ENCODE measurements at regions not wholly inside any gene's neighbourhood (a gene's known extent, or its start where the extent isn't known, plus 50 kb on each side); places are given as distances from the start of the nearest gene placed in this dataset.

DNA sequence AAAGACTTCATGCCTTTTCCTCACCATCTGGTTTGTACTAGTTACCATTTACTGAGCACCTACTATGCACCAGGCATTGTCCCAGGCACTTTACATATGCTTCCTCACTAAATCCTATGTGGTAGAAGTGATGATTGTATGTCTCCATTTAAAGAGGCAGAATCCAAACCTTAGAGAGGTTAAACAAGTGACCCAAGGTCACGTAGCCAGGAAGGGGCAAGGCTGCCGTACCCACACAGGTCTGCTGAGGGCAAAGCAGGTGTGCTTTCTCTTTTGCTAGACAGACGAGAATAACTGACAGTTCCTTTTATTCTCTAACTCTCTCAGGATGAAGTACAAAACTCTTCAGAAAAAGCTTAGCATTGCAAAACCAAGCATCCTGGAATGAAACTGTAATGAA, 235.2 kb upstream of the SRRM4 start:
- H3K79me2 ChIP-seq (ENCODE audit: control insufficient read depth, insufficient read depth, low read length, poor library complexity): no peaks in the 10 kb centered on the region
- H3K27me3 ChIP-seq (ENCODE audit: insufficient read depth, low read length): no peaks in the 10 kb centered on the region
- no peak overlapping the region for H3K18ac ChIP-seq (ENCODE audit: low read length)
- no peak overlapping the region for H2BK120ac ChIP-seq (ENCODE audit: insufficient read depth, low read length, poor library complexity)
- no peak overlapping the region for H3K4me2 ChIP-seq (ENCODE audit: low read length)
- H2AK5ac ChIP-seq (ENCODE audit: low read length): no peak overlapping the region
- H3K9ac ChIP-seq (ENCODE audit: low read length): no peak overlapping the region
- H3K27ac ChIP-seq (ENCODE audit: low read depth, low read length): no peak overlapping the region
- H3K79me1 ChIP-seq (ENCODE audit: low read length): no peaks in the 10 kb centered on the region
- no peak overlapping the region for H3K14ac ChIP-seq (ENCODE audit: low read length)
- no peak overlapping the region for H2BK5ac ChIP-seq (ENCODE audit: low read depth, low read length, poor library complexity)
- H3K4me1 ChIP-seq (ENCODE audit: control insufficient read depth in 1 of 2, insufficient read depth in 2 of 2, low read length in 2 of 2): no peaks in the 10 kb centered on the region
- H3K36me3 ChIP-seq (ENCODE audit: control insufficient read depth in 1 of 2, insufficient read depth in 2 of 2, low read length in 2 of 2): no peaks in the 10 kb centered on the region
- no peak overlapping the region for H3K4ac ChIP-seq (ENCODE audit: low read depth, low read length)
- no peak overlapping the region for H3K23ac ChIP-seq (ENCODE audit: low read length)
- H3K9me3 ChIP-seq (ENCODE audit: insufficient read depth, low read depth, low read length): no peaks in the 10 kb centered on the region
- H2AFZ ChIP-seq (ENCODE audit: insufficient read depth, low read length, poor library complexity): no peak overlapping the region
- H4K8ac ChIP-seq (ENCODE audit: low read depth, low read length): no peak overlapping the region
- WGBS (ENCODE audit: extremely low coverage, insufficient coverage, insufficient read length): no CpG with 5 or more reads among the region's 3 CpGs
- no peak overlapping the region for H2BK12ac ChIP-seq (ENCODE audit: low read length)
- H4K12ac ChIP-seq (ENCODE audit: low read depth, low read length): no peak overlapping the region
- no peak for DNase-seq
- no peak overlapping the region for H3K4me3 ChIP-seq (ENCODE audit: low read depth, low read length)
- H4K91ac ChIP-seq (ENCODE audit: low read depth, low read length): no peak overlapping the region

DNA sequence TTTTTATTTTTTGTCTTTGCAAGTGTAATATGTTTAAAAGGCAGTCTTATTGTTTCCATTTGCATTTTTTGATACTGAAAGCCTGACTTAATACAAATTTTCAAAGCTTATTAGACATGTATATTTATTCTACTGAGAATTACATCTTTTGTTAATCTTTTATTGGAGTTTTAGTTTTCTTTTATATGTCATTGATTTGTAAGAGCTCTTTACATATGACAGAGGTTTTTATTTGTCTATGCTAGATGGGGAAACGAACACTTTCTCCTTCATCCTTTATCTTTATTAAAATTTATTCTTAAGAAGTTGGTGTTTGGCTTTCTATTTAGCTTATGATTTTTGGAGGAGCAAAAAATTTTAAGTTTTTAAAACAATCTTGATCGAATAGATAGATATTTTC, 234.4 kb upstream of the SRRM4 start:
- H3K4me2 ChIP-seq (ENCODE audit: low read length): no peak overlapping the region
- no peak overlapping the region for H3K4ac ChIP-seq (ENCODE audit: low read depth, low read length)
- H3K27ac ChIP-seq (ENCODE audit: low read depth, low read length): no peak overlapping the region
- H3K18ac ChIP-seq (ENCODE audit: low read length): no peak overlapping the region
- no peaks in the 10 kb centered on the region for H3K27me3 ChIP-seq (ENCODE audit: insufficient read depth, low read length)
- WGBS (ENCODE audit: extremely low coverage, insufficient coverage, insufficient read length): no CpG with 5 or more reads among the region's 2 CpGs
- no peak overlapping the region for H4K8ac ChIP-seq (ENCODE audit: low read depth, low read length)
- H3K23ac ChIP-seq (ENCODE audit: low read length): no peak overlapping the region
- no peaks in the 10 kb centered on the region for H3K9me3 ChIP-seq (ENCODE audit: insufficient read depth, low read depth, low read length)
- no peak overlapping the region for H2AFZ ChIP-seq (ENCODE audit: insufficient read depth, low read length, poor library complexity)
- no peak overlapping the region for H2BK5ac ChIP-seq (ENCODE audit: low read depth, low read length, poor library complexity)
- DNase-seq: no peak
- no peak overlapping the region for H4K91ac ChIP-seq (ENCODE audit: low read depth, low read length)
- H2AK5ac ChIP-seq (ENCODE audit: low read length): no peak overlapping the region
- no peak overlapping the region for H2BK12ac ChIP-seq (ENCODE audit: low read length)
- no peak overlapping the region for H2BK120ac ChIP-seq (ENCODE audit: insufficient read depth, low read length, poor library complexity)
- H3K36me3 ChIP-seq (ENCODE audit: control insufficient read depth in 1 of 2, insufficient read depth in 2 of 2, low read length in 2 of 2): no peaks in the 10 kb centered on the region
- no peak overlapping the region for H3K4me3 ChIP-seq (ENCODE audit: low read depth, low read length)
- no peaks in the 10 kb centered on the region for H3K79me1 ChIP-seq (ENCODE audit: low read length)
- no peaks in the 10 kb centered on the region for H3K79me2 ChIP-seq (ENCODE audit: control insufficient read depth, insufficient read depth, low read length, poor library complexity)
- no peak overlapping the region for H4K12ac ChIP-seq (ENCODE audit: low read depth, low read length)
- H3K14ac ChIP-seq (ENCODE audit: low read length): no peak overlapping the region
- H3K9ac ChIP-seq (ENCODE audit: low read length): no peak overlapping the region
- H3K4me1 ChIP-seq (ENCODE audit: control insufficient read depth in 1 of 2, insufficient read depth in 2 of 2, low read length in 2 of 2): no peaks in the 10 kb centered on the region

DNA sequence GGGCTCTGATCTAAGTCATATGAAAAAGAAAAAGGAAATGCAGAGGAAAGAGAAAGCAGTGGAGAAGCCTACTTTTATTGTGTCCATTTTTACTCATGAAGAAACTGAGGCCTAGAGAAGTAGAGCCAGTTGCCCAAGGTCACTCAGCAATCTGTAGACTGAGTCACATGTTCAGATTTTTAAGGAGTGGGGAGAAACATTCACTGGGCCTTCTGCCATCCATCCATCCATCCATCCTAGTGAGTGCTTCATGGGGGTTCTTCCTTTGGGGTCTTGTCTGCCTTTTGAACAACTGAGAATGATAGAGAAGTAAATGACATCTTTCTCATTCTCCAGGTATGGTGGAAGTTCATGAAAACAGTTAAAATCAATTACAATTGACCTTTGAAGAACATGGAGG, 233.6 kb upstream of the SRRM4 start:
- H3K27me3 ChIP-seq (ENCODE audit: insufficient read depth, low read length): no peaks in the 10 kb centered on the region
- no peak overlapping the region for H2BK120ac ChIP-seq (ENCODE audit: insufficient read depth, low read length, poor library complexity)
- no peak overlapping the region for H2AK5ac ChIP-seq (ENCODE audit: low read length)
- no peak overlapping the region for H3K4me3 ChIP-seq (ENCODE audit: low read depth, low read length)
- no peak overlapping the region for H2AFZ ChIP-seq (ENCODE audit: insufficient read depth, low read length, poor library complexity)
- no peaks in the 10 kb centered on the region for H3K4me1 ChIP-seq (ENCODE audit: control insufficient read depth in 1 of 2, insufficient read depth in 2 of 2, low read length in 2 of 2)
- H4K8ac ChIP-seq (ENCODE audit: low read depth, low read length): no peak overlapping the region
- H3K23ac ChIP-seq (ENCODE audit: low read length): no peak overlapping the region
- no peak overlapping the region for H2BK12ac ChIP-seq (ENCODE audit: low read length)
- no peak overlapping the region for H3K27ac ChIP-seq (ENCODE audit: low read depth, low read length)
- H3K79me2 ChIP-seq (ENCODE audit: control insufficient read depth, insufficient read depth, low read length, poor library complexity): no peaks in the 10 kb centered on the region
- H3K4me2 ChIP-seq (ENCODE audit: low read length): no peak overlapping the region
- no peak overlapping the region for H3K4ac ChIP-seq (ENCODE audit: low read depth, low read length)
- H3K9me3 ChIP-seq (ENCODE audit: insufficient read depth, low read depth, low read length): no peaks in the 10 kb centered on the region
- no peak overlapping the region for H3K14ac ChIP-seq (ENCODE audit: low read length)
- H4K91ac ChIP-seq (ENCODE audit: low read depth, low read length): no peak overlapping the region
- no peak overlapping the region for H4K12ac ChIP-seq (ENCODE audit: low read depth, low read length)
- DNase-seq: no peak
- H3K36me3 ChIP-seq (ENCODE audit: control insufficient read depth in 1 of 2, insufficient read depth in 2 of 2, low read length in 2 of 2): no peaks in the 10 kb centered on the region
- H2BK5ac ChIP-seq (ENCODE audit: low read depth, low read length, poor library complexity): no peak overlapping the region
- no peaks in the 10 kb centered on the region for H3K79me1 ChIP-seq (ENCODE audit: low read length)
- H3K18ac ChIP-seq (ENCODE audit: low read length): no peak overlapping the region
- H3K9ac ChIP-seq (ENCODE audit: low read length): no peak overlapping the region

DNA sequence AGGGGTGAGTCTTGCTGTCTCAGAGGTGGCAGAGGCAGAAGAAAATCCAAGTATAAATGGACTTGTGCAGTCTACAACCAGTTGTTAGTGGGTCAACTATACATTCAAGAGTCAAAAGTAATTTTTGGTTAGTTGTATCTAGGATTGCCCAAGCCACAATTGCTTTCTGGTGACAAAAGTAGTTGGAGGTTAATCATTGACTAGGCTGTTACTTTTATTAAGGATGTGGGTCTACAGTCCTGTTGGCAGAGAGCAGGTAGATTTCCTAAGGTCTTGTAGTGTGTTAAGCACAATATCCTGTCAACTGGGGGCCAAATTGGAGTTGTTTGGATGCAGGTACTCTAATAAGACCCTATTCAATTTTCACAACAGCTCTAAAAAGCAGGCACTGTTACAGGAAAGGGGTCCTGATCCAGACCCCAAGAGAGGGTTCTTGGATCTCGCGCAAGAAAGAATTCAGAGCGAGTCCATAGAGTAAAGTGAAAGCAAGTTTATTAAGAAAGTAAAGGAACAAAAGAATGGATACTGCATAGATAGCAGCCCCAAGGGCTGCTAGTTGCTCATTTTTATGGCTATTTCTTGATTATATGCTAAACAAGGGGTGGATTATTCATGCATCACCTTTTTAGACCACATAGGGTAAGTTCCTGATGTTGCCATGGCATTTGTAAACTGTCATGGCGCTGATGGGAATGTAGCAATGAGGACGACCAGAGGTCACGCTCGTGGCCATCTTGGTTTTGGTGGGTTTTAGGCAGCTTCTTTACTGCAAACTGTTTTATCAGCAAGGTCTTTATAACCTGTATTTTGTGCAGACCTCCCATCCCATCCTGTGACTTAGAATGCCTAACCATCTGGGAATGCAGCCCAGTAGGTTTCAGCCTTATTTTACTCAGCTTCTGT, 232.6 kb upstream of the SRRM4 start:
- Histone ChIP-seq H2BK12ac (ENCODE audit: low read length) (no peak overlapping the region), H4K12ac (ENCODE audit: low read depth, low read length) (no peak overlapping the region), H3K79me1 (ENCODE audit: low read length) (no peaks in the 10 kb centered on the region), H3K18ac (ENCODE audit: low read length) (no peak overlapping the region), H3K9me3 (ENCODE audit: insufficient read depth, low read depth, low read length) (no peaks in the 10 kb centered on the region), H4K91ac (ENCODE audit: low read depth, low read length) (no peak overlapping the region), H3K4me2 (ENCODE audit: low read length) (no peak overlapping the region), H3K9ac (ENCODE audit: low read length) (no peak overlapping the region), H3K14ac (ENCODE audit: low read length) (no peak overlapping the region), H3K4me3 (ENCODE audit: low read depth, low read length) (no peak overlapping the region), H2BK120ac (ENCODE audit: insufficient read depth, low read length, poor library complexity) (no peak overlapping the region), H3K79me2 (ENCODE audit: control insufficient read depth, insufficient read depth, low read length, poor library complexity) (no peaks in the 10 kb centered on the region), H2BK5ac (ENCODE audit: low read depth, low read length, poor library complexity) (no peak overlapping the region), H2AK5ac (ENCODE audit: low read length) (no peak overlapping the region), H3K27me3 (ENCODE audit: insufficient read depth, low read length) (no peaks in the 10 kb centered on the region), H3K23ac (ENCODE audit: low read length) (no peak overlapping the region), H4K8ac (ENCODE audit: low read depth, low read length) (no peak overlapping the region), H3K4me1 (ENCODE audit: control insufficient read depth in 1 of 2, insufficient read depth in 2 of 2, low read length in 2 of 2) (no peaks in the 10 kb centered on the region), H3K27ac (ENCODE audit: low read depth, low read length) (no peak overlapping the region), H3K4ac (ENCODE audit: low read depth, low read length) (no peak overlapping the region), H3K36me3 (ENCODE audit: control insufficient read depth in 1 of 2, insufficient read depth in 2 of 2, low read length in 2 of 2) (no peaks in the 10 kb centered on the region), H2AFZ (ENCODE audit: insufficient read depth, low read length, poor library complexity) (no peak overlapping the region)
- no CpG with 5 or more reads among the region's 7 CpGs for WGBS (ENCODE audit: extremely low coverage, insufficient coverage, insufficient read length)
- no peak for DNase-seq

Data from trophoblast cell (in vitro differentiated cells and primary cell).